NB4 (cell line): ENCODE measurements at regions not wholly inside any gene's neighbourhood (a gene's known extent, or its start where the extent isn't known, plus 50 kb on each side); places are given as distances from the start of the nearest gene placed in this dataset.

Experiments used
- DNase-seq: peaks from one replicate; pipeline ENCODE4 v3.0.0; 2010; ENCODE audit warnings: low read depth
- H3K4me3 ChIP-seq: one replicate; pipeline ENCODE4 v1.5.1; 2011; ENCODE audit warnings: mild to moderate bottlenecking, low read depth, low read length, moderate library complexity
- CTCF ChIP-seq: IDR thresholded peaks from one replicate; pipeline ENCODE4 v1.5.1; 2012; ENCODE audit warnings: low read depth, low read length
- MAX ChIP-seq: IDR thresholded peaks from 2 replicates; pipeline ENCODE4 v1.6.1; 2011; ENCODE audit warnings: low read depth, low read length
- MYC ChIP-seq: IDR thresholded peaks from 2 replicates; pipeline ENCODE4 v1.6.1; 2011; ENCODE audit warnings: low read depth, low read length
- POLR2A ChIP-seq: IDR thresholded peaks from 2 replicates; pipeline ENCODE4 v1.6.1; 2011; ENCODE audit warnings: mild to moderate bottlenecking; ENCODE audit not compliant: insufficient read length; ENCODE audit errors: extremely low read depth

DNA sequence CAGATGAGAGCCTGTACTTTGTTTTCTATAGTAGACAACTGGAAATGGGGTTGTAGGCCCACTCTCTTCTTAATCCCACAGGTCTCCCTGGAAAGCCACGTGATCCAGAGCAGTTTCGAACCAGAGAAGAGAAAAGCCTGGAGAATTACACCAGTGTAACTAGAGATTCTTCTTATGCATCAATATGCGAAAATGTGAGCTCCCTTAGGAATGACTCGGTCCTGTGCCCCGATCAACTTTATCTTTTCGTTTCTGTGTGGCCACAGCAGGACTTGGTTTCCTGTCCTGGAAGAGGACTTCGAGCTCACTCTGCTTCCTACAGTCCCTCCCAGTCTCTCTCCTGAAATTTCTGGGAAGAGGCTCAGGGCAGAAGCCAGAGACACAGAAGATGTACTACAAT, 73.8 kb upstream of the TPM1 start:
- no peak for TF ChIP-seq CTCF
- DNase-seq: no peak
- H3K4me3 ChIP-seq: no peak overlapping the region

- no peak overlapping the region for H3K4me3 ChIP-seq
- no peak for TF ChIP-seq POLR2A
- no peak for DNase-seq
These were observed 73.0 kb upstream of the TPM1 start for GRCh38 chr15:62969442-62970089.

DNA sequence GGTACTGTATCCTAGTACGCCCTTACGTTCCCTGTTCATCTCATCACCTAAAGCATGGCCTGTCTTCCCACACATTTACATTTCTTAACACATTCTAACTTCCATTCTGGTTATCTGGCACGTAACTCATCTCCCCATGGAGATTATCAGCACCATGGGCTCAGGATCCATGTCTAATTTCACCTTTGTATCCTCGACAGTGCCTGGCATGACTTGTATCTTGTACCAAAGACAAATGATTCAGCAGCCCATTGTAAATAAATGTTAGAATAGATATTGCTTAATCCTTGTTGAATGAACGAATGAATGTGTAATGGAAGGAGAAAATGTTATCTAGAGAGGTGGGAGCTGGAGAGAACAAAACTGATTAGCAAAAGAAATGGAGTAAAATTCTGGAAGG, 69.7 kb upstream of the TPM1 start:
- no peak overlapping the region for H3K4me3 ChIP-seq
- no peak for DNase-seq
- TF ChIP-seq MAX (no peak), POLR2A (no peak), MYC (no peak), CTCF (no peak)

DNA sequence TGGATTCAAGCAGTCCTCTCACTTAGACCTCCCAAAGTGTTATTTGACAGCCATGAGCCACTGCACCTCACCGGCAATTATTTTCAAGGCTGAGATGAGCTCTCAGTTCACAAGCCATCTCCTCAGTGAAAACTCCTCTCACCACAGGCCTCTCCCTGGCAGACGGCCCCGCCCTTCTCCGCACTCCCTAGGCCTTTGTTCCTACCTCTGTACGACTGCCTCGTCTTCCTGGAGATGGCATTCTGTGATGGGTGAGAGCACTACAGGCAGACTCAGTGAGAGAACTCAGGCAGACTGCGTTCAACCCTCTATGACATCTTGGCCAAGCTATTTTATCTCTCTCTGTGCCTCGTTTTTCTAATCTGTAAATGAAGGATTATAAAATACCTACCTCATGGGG, 67.0 kb upstream of the TPM1 start:
- no peak for DNase-seq
- TF ChIP-seq POLR2A: no peak

GRCh38 chr15:62976301-62976881, 66.2 kb upstream of the TPM1 start:
- no peak for DNase-seq
- H3K4me3 ChIP-seq: no peak overlapping the region
- TF ChIP-seq MAX: no peak

More for the DNA sequence above, 67.0 kb upstream of the TPM1 start:
- H3K4me3 ChIP-seq: no peak overlapping the region

- DNase-seq: no peak
- no peak for TF ChIP-seq POLR2A
- TF ChIP-seq MAX: no peak
- TF ChIP-seq CTCF: no peak
- TF ChIP-seq MYC: no peak
- H3K4me3 ChIP-seq: no peak overlapping the region
These were observed 64.4 kb upstream of the TPM1 start for GRCh38 chr15:62977952-62978811.

- TF ChIP-seq MAX (no peak), POLR2A (no peak), CTCF (no peak), MYC (no peak)
- no peak for DNase-seq
- no peak overlapping the region for H3K4me3 ChIP-seq
These were observed 63.3 kb upstream of the TPM1 start for GRCh38 chr15:62979252-62979651.
